ENCODE measurements at regions not wholly inside any gene's neighbourhood (a gene's known extent, or its start where the extent isn't known, plus 50 kb on each side); places are given as distances from the start of the nearest gene placed in this dataset.

GRCh38 chr1:239826211-239826610, 265.5 kb upstream of the FMN2 start:
- Histone ChIP-seq H3K9me2 (replicated peaks; ENCODE audit: insufficient read depth) (no peaks in the 10 kb centered on the region), H3K27ac (no peak overlapping the region), H4K20me1 (ENCODE audit: insufficient read depth, poor library complexity, severe bottlenecking) (no peaks in the 10 kb centered on the region), H3K36me3 (replicated peaks; ENCODE audit: insufficient read depth, low read depth) (no peaks in the 10 kb centered on the region), H2AFZ (no peak overlapping the region), H3K27me3 (no peaks in the 10 kb centered on the region), H3K79me2 (no peaks in the 10 kb centered on the region), H3K4me3 (no peak overlapping the region), H3K4me1 (ENCODE audit: insufficient read depth) (no peaks in the 10 kb centered on the region), H3K4me2 (no peak overlapping the region), H3K9me3 (ENCODE audit: low read depth) (no peaks in the 10 kb centered on the region)
- 91% methylated on average over 5 of the region's 5 CpGs for WGBS (ENCODE audit: low lambda C conversion rate, missing lambda C conversion rate)
- TF ChIP-seq EZH2 (IDR thresholded peaks at IDR 0.05; ENCODE audit: borderline replicate concordance): no peak
- TF ChIP-seq CTCF (IDR thresholded peaks at IDR 0.05; ENCODE audit: poor library complexity): no peak
- no peak for TF ChIP-seq EZH2phosphoT487 (IDR thresholded peaks at IDR 0.05; ENCODE audit: low read depth, severe bottlenecking, unreplicated experiment)
- DNase-seq (ENCODE audit: low spot score): no peak

- no peaks in the 10 kb centered on the region for H4K20me1 ChIP-seq (ENCODE audit: insufficient read depth, poor library complexity, severe bottlenecking)
- H3K27ac ChIP-seq: no peak overlapping the region
- no peaks in the 10 kb centered on the region for H3K9me2 ChIP-seq (replicated peaks; ENCODE audit: insufficient read depth)
- no peaks in the 10 kb centered on the region for H3K79me2 ChIP-seq
- no peaks in the 10 kb centered on the region for H3K27me3 ChIP-seq
- no peak for TF ChIP-seq EZH2 (IDR thresholded peaks at IDR 0.05; ENCODE audit: borderline replicate concordance)
- no peak for TF ChIP-seq EZH2phosphoT487 (IDR thresholded peaks at IDR 0.05; ENCODE audit: low read depth, severe bottlenecking, unreplicated experiment)
- TF ChIP-seq CTCF (IDR thresholded peaks at IDR 0.05; ENCODE audit: poor library complexity): no peak
- WGBS (ENCODE audit: low lambda C conversion rate, missing lambda C conversion rate): 93% methylated on average over 1 of the region's 1 CpG
- H2AFZ ChIP-seq: no peak overlapping the region
- no peaks in the 10 kb centered on the region for H3K4me1 ChIP-seq (ENCODE audit: insufficient read depth)
- H3K4me3 ChIP-seq: no peak overlapping the region
- DNase-seq (ENCODE audit: low spot score): no peak
- no peak overlapping the region for H3K4me2 ChIP-seq
- no peaks in the 10 kb centered on the region for H3K36me3 ChIP-seq (replicated peaks; ENCODE audit: insufficient read depth, low read depth)
- no peaks in the 10 kb centered on the region for H3K9me3 ChIP-seq (ENCODE audit: low read depth)
These were observed 264.9 kb upstream of the FMN2 start for GRCh38 chr1:239826736-239827135.

GRCh38 chr1:239829535-239829934, 262.1 kb upstream of the FMN2 start:
- Histone ChIP-seq H4K20me1 (ENCODE audit: insufficient read depth, poor library complexity, severe bottlenecking) (no peaks in the 10 kb centered on the region), H3K9me3 (ENCODE audit: low read depth) (no peaks in the 10 kb centered on the region), H3K4me1 (ENCODE audit: insufficient read depth) (no peaks in the 10 kb centered on the region), H3K4me2 (no peak overlapping the region), H3K27me3 (no peaks in the 10 kb centered on the region), H3K27ac (no peak overlapping the region), H3K36me3 (replicated peaks; ENCODE audit: insufficient read depth, low read depth) (no peaks in the 10 kb centered on the region), H3K79me2 (no peaks in the 10 kb centered on the region), H3K9me2 (replicated peaks; ENCODE audit: insufficient read depth) (no peaks in the 10 kb centered on the region), H2AFZ (no peak overlapping the region), H3K4me3 (no peak overlapping the region)
- TF ChIP-seq EZH2 (IDR thresholded peaks at IDR 0.05; ENCODE audit: borderline replicate concordance) (no peak), CTCF (IDR thresholded peaks at IDR 0.05; ENCODE audit: poor library complexity) (no peak), EZH2phosphoT487 (IDR thresholded peaks at IDR 0.05; ENCODE audit: low read depth, severe bottlenecking, unreplicated experiment) (no peak)
- DNase-seq (ENCODE audit: low spot score): no peak
- 88% methylated on average over 1 of the region's 1 CpG for WGBS (ENCODE audit: low lambda C conversion rate, missing lambda C conversion rate)

Data from hepatocyte (in vitro differentiated cells).